HCT116 (cell line): ENCODE measurements at regions not wholly inside any gene's neighbourhood (a gene's known extent, or its start where the extent isn't known, plus 50 kb on each side); places are given as distances from the start of the nearest gene placed in this dataset.

ENCODE experiments used
- ATAC-seq: fragments of 200-7000 bp; cut with Tn5 transposase; 2 replicates; pipeline ENCODE4 v1.9.1; 2020; ENCODE audit warnings: mild to moderate bottlenecking, moderate library complexity
- BruUV-seq: library from RNA; stranded (reverse); fragments of 400-500 nt; replicated peaks from 2 replicates; lab custom pipeline; 2021; lab: Mats Ljungman, UMichigan
- CTCF ChIA-PET: fragments of 300-600 bp; sonication (Branson Sonifier 250); formaldehyde crosslinking; loops from one replicate; lab custom pipeline; 2021; ENCODE audit warnings: antibody characterized with exemption; lab: Charles Lee
- POLR2A ChIA-PET: fragments of 300-600, 350-600 bp; sonication (Branson Sonifier 250); formaldehyde crosslinking; loops from one replicate; lab custom pipeline; 2021; ENCODE audit warnings: antibody characterized with exemption; lab: Charles Lee
- RAD21 ChIA-PET, 2 experiments: fragments of 300-600 bp; sonication (Branson Sonifier 250); formaldehyde crosslinking; loops; one replicate each; lab custom pipeline; 2023; ENCODE audit warnings: low total read pairs in 2 of 2; ENCODE audit not compliant: uncharacterized antibody in 2 of 2, unreplicated experiment in 2 of 2, low non-redundant PET in 1 of 2; lab: Charles Lee
- DNase-seq: peaks from one replicate; pipeline ENCODE4 v3.0.0-alpha.2; 2010; ENCODE audit warnings: low read depth, low spot score
- H2AFZ ChIP-seq: fragments of 200-600 bp; shearing (Covaris generic), sonication (generic); 2 replicates; pipeline ENCODE4 v1.6.1; 2017; ENCODE audit warnings: low read depth, mixed run types, mixed read lengths, antibody characterized with exemption, low read length; ENCODE audit not compliant: poor library complexity, severe bottlenecking
- H3K27ac ChIP-seq: 2 replicates; pipeline ENCODE4 v1.5.1; 2012; ENCODE audit warnings: low read depth, low read length
- H3K27me3 ChIP-seq: fragments of 200-600 bp; sonication (generic); 2 replicates; pipeline ENCODE4 v1.6.1; 2016; ENCODE audit warnings: mixed run types, low read length, mixed read lengths; ENCODE audit not compliant: insufficient read depth
- H3K36me3 ChIP-seq, 2 experiments: fragments of 200-500 bp in 1 of 2; fragments of 200-600 bp in 1 of 2; sonication (Bioruptor generic) in 1 of 2; sonication (generic) in 1 of 2; 2 replicates each; pipeline versions ENCODE4 v1.5.1 to v1.6.1; 2014 to 2016; ENCODE audit warnings: low read length in 2 of 2, inconsistent platforms in 1 of 2, mixed read lengths in 1 of 2, mixed run types in 1 of 2; ENCODE audit not compliant: insufficient read depth in 2 of 2, control insufficient read depth in 1 of 2
- H3K4me1 ChIP-seq, 2 experiments: fragments of 200-600 bp in 1 of 2; sonication (generic) in 1 of 2; 2 replicates each; pipeline versions ENCODE4 v1.5.1 to v1.6.1; 2012 to 2017; ENCODE audit warnings: low read length in 2 of 2, inconsistent platforms in 1 of 2, mild to moderate bottlenecking in 1 of 2, mixed read lengths in 1 of 2, mixed run types in 1 of 2, moderate library complexity in 1 of 2; ENCODE audit not compliant: insufficient read depth in 2 of 2, control insufficient read depth in 1 of 2
- H3K4me2 ChIP-seq: fragments of 200-600 bp; sonication (generic); 2 replicates; pipeline ENCODE4 v1.6.1; 2017; ENCODE audit warnings: mixed run types, low read length, mixed read lengths
- H3K4me3 ChIP-seq, 2 experiments: fragments of 200-600 bp in 1 of 2; sonication (generic) in 1 of 2; replicated peaks in 1 of 2; 2 replicates each; pipeline ENCODE4 v1.5.1; 2011 to 2016; ENCODE audit warnings: low read length in 2 of 2, control low read depth in 1 of 2, low read depth in 1 of 2, mild to moderate bottlenecking in 1 of 2, mixed read lengths in 1 of 2, mixed run types in 1 of 2
- H3K79me2 ChIP-seq: fragments of 200-600 bp; sonication (generic); 2 replicates; pipeline ENCODE4 v1.6.1; 2017; ENCODE audit warnings: mild to moderate bottlenecking, mixed run types, low read length, moderate library complexity, mixed read lengths; ENCODE audit not compliant: insufficient read depth
- H3K9ac ChIP-seq: fragments of 200-600 bp; sonication (generic); 2 replicates; pipeline ENCODE4 v1.6.1; 2016; ENCODE audit warnings: low read length, mixed read lengths
- H3K9me2 ChIP-seq: fragments of 200-600 bp; sonication (generic), shearing (Covaris generic); 2 replicates; pipeline ENCODE4 v1.6.1; 2017; ENCODE audit warnings: mixed run types, mild to moderate bottlenecking, moderate library complexity; ENCODE audit not compliant: insufficient read depth
- H3K9me3 ChIP-seq, 2 experiments: fragments of 200-500 bp in 1 of 2; fragments of 200-600 bp in 1 of 2; sonication (Bioruptor generic) in 1 of 2; sonication (generic) in 1 of 2; 2 replicates each; pipeline ENCODE4 v1.6.1; 2014 to 2017; ENCODE audit warnings: low read length in 2 of 2, mixed read lengths in 2 of 2, inconsistent platforms in 1 of 2, low read depth in 1 of 2, mild to moderate bottlenecking in 1 of 2, mixed run types in 1 of 2, moderate library complexity in 1 of 2; ENCODE audit not compliant: control insufficient read depth in 1 of 2, insufficient read depth in 1 of 2
- H4K20me1 ChIP-seq: fragments of 200-600 bp; sonication (generic), shearing (Covaris generic); 2 replicates; pipeline ENCODE4 v1.6.1; 2017; ENCODE audit warnings: mixed run types, mild to moderate bottlenecking, moderate library complexity; ENCODE audit not compliant: insufficient read depth
- CBX3 ChIP-seq: IDR thresholded peaks from 2 replicates; pipeline ENCODE4 v1.6.1; 2012; ENCODE audit warnings: low read depth
- CEBPB ChIP-seq: IDR thresholded peaks from 2 replicates; pipeline ENCODE4 v1.6.1; 2012; ENCODE audit warnings: low read depth
- EGR1 ChIP-seq: IDR thresholded peaks from 2 replicates; pipeline ENCODE4 v1.6.1; 2012; ENCODE audit warnings: low read depth
- ELF1 ChIP-seq: IDR thresholded peaks from 2 replicates; pipeline ENCODE4 v1.6.1; 2012; ENCODE audit warnings: low read depth, borderline replicate concordance
- EZH2 ChIP-seq: fragments of 200-600 bp; sonication (generic); IDR thresholded peaks from 2 replicates; pipeline ENCODE4 v1.6.1; 2017; ENCODE audit warnings: antibody characterized with exemption, mixed run types
- JUND ChIP-seq: IDR thresholded peaks from 2 replicates; pipeline ENCODE4 v1.6.1; 2012
- POLR2AphosphoS5 ChIP-seq: IDR thresholded peaks from 2 replicates; pipeline ENCODE4 v1.6.1; 2011; ENCODE audit warnings: mild to moderate bottlenecking, low read depth, low read length, moderate library complexity
- REST ChIP-seq: IDR thresholded peaks from 2 replicates; pipeline ENCODE4 v1.6.1; 2012; ENCODE audit warnings: low read depth
- SIN3A ChIP-seq: IDR thresholded peaks from 2 replicates; pipeline ENCODE4 v1.6.1; 2012; ENCODE audit warnings: low read depth
- SRF ChIP-seq: IDR thresholded peaks from 2 replicates; pipeline ENCODE4 v1.6.1; 2012; ENCODE audit warnings: low read depth
- ZFX ChIP-seq: fragments of 450-650 bp; IDR thresholded peaks from 2 replicates; pipeline ENCODE4 v1.6.1; 2017
- ZNF274 ChIP-seq: fragments of 200-500 bp; sonication (Bioruptor generic); IDR thresholded peaks from 2 replicates; pipeline ENCODE4 v1.6.1; 2014; ENCODE audit warnings: mild to moderate bottlenecking, low read depth, low read length, inconsistent platforms
- intact Hi-C: fragments of 100-400 bp; cut with micrococcal nuclease; formaldehyde crosslinking; loops from 2 replicates; pipeline ENCODE4 v1.10.0; 2022

- Histone ChIP-seq H3K79me2 (no peaks in the 10 kb centered on the region), H2AFZ (no peak overlapping the region), H3K27me3 (no peaks in the 10 kb centered on the region), H3K4me1 (no peaks in the 10 kb centered on the region), H3K9ac (no peak overlapping the region), H3K4me2 (no peak overlapping the region), H3K9me3 (peaks cover 0 to 24% of the 10 kb centered on the region in 2 experiments; a peak in 2 of 4 replicates), H3K27ac (no peak overlapping the region)
- ATAC-seq (no peak), DNase-seq (no peak)
- RAD21 ChIA-PET: no interaction called here
- TF ChIP-seq JUND (no peak), REST (no peak), EZH2 (no peak), CBX3 (no peak), SRF (no peak), POLR2AphosphoS5 (no peak), ZFX (no peak), CEBPB (no peak), ZNF274 (no peak), ELF1 (no peak), EGR1 (no peak), SIN3A (no peak)
- TF ChIP-seq, all 23 proteins: peak for 0
- H3K9me2 ChIP-seq: no peaks in the 10 kb centered on the region
- no TSS peak for BruUV-seq
- H3K4me3 ChIP-seq: no peak overlapping the region
- intact Hi-C loops: no loop called here
- no peaks in the 10 kb centered on the region for H3K36me3 ChIP-seq
- no peaks in the 10 kb centered on the region for H4K20me1 ChIP-seq
- ChIA-PET CTCF (no interaction called here), POLR2A (no interaction called here)
Measured at GRCh38 chr1:239792157-239792556, 299.5 kb upstream of the FMN2 start.
